GM19467 (cell line): ENCODE measurements at regions not wholly inside any gene's neighbourhood (a gene's known extent, or its start where the extent isn't known, plus 50 kb on each side); places are given as distances from the start of the nearest gene placed in this dataset.
"Not testable (repeated sequence)": the region's sequence is repeated elsewhere in the genome, so short reads cannot be mapped to it uniquely, and the experiment has no call there.

Experiments
- ATAC-seq: cut with Tn5 transposase; IDR thresholded peaks from one replicate; pipeline ENCODE4 v1.9.1; 2021; ENCODE audit warnings: mild to moderate bottlenecking, moderate library complexity; ENCODE audit not compliant: unreplicated experiment

- no peak for ATAC-seq
Observed at GRCh38 chr3:59245300-59245858, 195.6 kb upstream of the CFAP20DC start.

- no peak for ATAC-seq
Observed at GRCh38 chr3:59244343-59244742, 194.5 kb upstream of the CFAP20DC start.

GRCh38 chr3:59243476-59243875 is 193.7 kb upstream of the CFAP20DC start:
- no peak for ATAC-seq

- no peak for ATAC-seq
Observed at GRCh38 chr3:59240666-59241255, 190.9 kb upstream of the CFAP20DC start.

GRCh38 chr3:59237121-59237520 is 187.3 kb upstream of the CFAP20DC start:
- no peak for ATAC-seq

GRCh38 chr3:59235634-59236012 is 185.8 kb upstream of the CFAP20DC start:
- no peak for ATAC-seq

- ATAC-seq, result no peak
Observed at GRCh38 chr3:59234884-59235633, 185.2 kb upstream of the CFAP20DC start.

- ATAC-seq, result not testable (repeated sequence)
Observed at GRCh38 chr3:59230379-59230778, 180.6 kb upstream of the CFAP20DC start.

- ATAC-seq, result no peak
Observed at GRCh38 chr3:59213860-59214259, 164.0 kb upstream of the CFAP20DC start.

GRCh38 chr3:59212128-59212779 is 162.4 kb upstream of the CFAP20DC start:
- ATAC-seq, result peak; percentile 73

GRCh38 chr3:59210260-59210659 is 160.4 kb upstream of the CFAP20DC start:
- ATAC-seq, result no peak

- no peak for ATAC-seq
Observed at GRCh38 chr3:59192473-59192872, 142.6 kb upstream of the CFAP20DC start.

GRCh38 chr3:59191651-59192050 is 141.8 kb upstream of the CFAP20DC start:
- ATAC-seq, result no peak

- ATAC-seq, result no peak
Observed at GRCh38 chr3:59189939-59190338, 140.1 kb upstream of the CFAP20DC start.

GRCh38 chr3:59189526-59189925 is 139.7 kb upstream of the CFAP20DC start:
- ATAC-seq, result no peak

- ATAC-seq, result no peak
Observed at GRCh38 chr3:59186725-59187124, 136.9 kb upstream of the CFAP20DC start.

GRCh38 chr3:59185591-59186369 is 136.0 kb upstream of the CFAP20DC start:
- ATAC-seq, result no peak

- no peak for ATAC-seq
Observed at GRCh38 chr3:59180006-59180405, 130.2 kb upstream of the CFAP20DC start.

- no peak for ATAC-seq
Observed at GRCh38 chr3:59178698-59179097, 128.9 kb upstream of the CFAP20DC start.

GRCh38 chr3:59171491-59171890 is 121.7 kb upstream of the CFAP20DC start:
- no peak for ATAC-seq

- ATAC-seq, result not testable (repeated sequence)
Observed at GRCh38 chr3:59170166-59170565, 120.3 kb upstream of the CFAP20DC start.
